GM12874 (cell line): ENCODE measurements at regions not wholly inside any gene's neighbourhood (a gene's known extent, or its start where the extent isn't known, plus 50 kb on each side); places are given as distances from the start of the nearest gene placed in this dataset.

Experiments
- TF ChIP-seq, protein P1 (sequence below): IDR thresholded peaks from 2 replicates; pipeline ENCODE4 v1.5.1; 2011; ENCODE audit warnings: low read depth, mild to moderate bottlenecking, control low read depth, low read length, moderate library complexity; ENCODE audit not compliant: insufficient read depth

DNA sequence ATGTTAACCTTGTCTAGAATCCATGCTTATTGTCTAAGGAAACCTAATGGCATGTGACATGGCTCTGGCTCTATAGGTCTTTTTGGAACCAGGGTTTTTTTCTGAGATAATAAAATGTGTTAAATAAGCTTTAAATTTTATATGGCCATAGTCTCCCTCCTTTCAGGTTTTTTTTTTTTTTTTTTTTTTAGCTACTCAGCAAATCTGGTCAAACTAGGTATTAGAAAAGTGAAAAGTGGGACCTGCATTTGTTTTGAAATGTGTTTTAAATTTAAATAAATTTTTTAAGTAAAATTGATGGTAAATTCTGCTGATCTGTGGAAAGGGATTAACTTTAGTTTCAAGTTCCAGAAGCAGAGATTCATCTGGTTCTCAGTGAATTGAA is 52.1 kb upstream of the NANOGP8 start:
- TF ChIP-seq, protein P1, sequence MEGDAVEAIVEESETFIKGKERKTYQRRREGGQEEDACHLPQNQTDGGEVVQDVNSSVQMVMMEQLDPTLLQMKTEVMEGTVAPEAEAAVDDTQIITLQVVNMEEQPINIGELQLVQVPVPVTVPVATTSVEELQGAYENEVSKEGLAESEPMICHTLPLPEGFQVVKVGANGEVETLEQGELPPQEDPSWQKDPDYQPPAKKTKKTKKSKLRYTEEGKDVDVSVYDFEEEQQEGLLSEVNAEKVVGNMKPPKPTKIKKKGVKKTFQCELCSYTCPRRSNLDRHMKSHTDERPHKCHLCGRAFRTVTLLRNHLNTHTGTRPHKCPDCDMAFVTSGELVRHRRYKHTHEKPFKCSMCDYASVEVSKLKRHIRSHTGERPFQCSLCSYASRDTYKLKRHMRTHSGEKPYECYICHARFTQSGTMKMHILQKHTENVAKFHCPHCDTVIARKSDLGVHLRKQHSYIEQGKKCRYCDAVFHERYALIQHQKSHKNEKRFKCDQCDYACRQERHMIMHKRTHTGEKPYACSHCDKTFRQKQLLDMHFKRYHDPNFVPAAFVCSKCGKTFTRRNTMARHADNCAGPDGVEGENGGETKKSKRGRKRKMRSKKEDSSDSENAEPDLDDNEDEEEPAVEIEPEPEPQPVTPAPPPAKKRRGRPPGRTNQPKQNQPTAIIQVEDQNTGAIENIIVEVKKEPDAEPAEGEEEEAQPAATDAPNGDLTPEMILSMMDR = no peak

DNA sequence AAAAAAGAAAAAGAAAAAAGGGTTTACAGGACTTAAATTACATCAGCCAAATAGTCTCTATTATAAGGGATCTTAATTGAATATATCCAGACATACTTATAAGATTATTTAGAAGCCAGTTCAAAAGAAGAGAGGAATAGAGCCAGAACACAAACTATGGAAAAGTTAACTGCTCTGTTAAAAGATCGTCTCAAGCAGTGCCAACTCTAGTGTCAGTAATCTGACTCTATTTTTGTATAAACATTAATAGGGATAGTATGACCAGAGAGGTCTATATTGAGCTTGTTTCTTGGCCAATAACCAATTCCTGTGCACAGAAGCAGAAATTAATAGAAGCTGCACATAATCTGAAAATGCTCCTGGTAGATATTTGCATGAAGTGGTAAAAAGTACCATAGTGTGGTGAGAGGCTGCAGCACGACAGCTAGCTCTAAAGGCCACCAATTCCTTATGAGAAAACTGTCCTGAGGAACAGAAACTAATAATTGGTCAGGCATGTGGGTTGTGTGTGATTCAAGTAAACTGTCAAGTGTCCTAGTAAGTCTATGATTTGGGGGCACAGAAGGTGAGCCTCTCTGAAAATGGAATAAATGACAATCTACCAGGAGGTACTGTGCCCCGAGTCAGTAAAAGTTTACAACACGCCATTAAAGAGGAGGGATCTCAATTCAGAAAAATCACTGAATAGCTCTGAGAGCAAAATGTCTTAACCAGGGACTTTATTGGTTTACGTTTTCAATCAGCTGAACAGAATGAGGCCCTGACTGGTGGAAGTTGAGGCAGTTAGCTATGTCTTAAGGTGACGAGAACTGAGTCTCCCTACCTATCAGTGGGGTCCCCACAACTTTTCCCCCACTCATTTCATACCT is 51.5 kb upstream of the NANOGP8 start:
- TF ChIP-seq, protein P1 = no peak
